Umbilical cord (tissue), 1 donor: ENCODE measurements at regions not wholly inside any gene's neighbourhood (a gene's known extent, or its start where the extent isn't known, plus 50 kb on each side); places are given as distances from the start of the nearest gene placed in this dataset.
A peak's percentile ranks its signal among the peaks of the same experiment; 100 is the strongest.

Experiments used
- DNase-seq: peaks from one replicate; pipeline ENCODE4 v3.0.0-alpha.2; 2015; ENCODE audit warnings: low spot score

DNA sequence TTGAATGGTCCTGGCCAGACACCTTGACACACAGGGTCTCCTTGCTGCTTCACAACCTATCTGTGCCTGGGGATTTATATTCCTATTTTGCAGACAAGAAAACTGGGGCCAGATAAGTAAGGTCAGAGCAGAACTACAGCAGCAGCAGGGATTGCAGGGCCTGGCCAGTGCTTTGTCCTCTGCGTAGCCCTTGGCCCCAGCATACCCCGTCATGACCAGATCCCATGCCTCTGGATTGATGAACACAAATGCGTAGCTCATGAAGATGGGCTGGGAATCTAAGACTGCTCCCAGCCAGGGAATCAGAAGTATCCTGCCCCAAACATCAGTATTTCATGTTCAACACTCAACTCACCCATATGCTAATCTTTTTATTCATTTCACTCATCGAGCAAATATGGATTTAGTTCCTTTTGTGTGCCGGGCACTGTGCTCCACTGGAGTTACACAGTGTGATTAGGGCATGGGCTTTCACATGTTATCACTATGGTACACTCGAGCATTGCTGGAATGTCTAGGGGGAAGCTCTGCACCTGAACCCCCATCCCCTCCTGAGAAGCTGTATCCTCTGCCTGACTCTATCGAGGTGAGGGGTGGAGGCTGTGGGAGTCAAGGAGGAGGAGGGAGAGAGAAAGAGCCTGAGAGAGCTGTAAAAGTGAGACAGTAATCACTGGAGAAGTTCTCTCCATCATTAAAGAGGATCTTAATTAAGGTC lies 143.3 kb downstream of the CYP26B1 start:
- DNase-seq = no peak

DNA sequence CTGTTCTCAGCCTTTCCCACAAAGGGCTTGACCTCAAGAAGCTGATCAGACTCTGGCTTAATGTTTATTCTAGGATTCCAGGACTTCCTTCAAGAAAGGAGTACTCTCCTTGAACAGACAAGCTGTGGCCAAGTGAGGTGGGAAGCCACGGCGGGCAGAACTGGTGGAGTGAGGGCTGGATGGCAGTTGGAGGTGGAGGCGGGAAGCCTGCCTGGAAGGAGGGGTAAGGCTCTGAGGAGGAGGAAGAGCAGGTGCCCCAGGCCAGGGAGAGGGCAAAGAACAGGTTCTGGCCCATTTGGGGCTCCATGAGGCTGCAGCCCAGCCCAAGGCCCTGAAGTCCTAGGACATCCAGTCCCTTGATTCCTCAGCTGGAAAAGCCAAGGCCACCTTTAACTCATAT lies 143.9 kb downstream of the CYP26B1 start:
- DNase-seq = no peak

DNA sequence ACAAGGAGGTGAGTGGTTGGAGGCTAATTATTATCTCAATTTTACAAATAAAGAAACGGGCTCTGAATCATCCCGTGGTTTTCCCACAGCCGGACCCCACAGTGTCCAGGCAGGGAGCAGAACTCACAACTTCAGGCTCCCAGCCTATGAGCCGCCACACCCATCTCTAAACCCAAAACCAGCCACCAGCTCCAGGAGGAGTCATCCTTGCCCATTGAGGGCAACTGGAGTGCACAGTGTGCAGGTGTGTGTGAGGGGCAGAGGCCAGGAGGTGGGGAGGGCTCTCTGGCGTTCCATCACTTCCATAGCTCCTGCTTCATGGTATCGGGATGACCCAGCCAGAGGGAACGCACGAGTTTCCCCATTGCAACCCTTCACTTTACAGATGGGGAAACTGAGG lies 144.5 kb downstream of the CYP26B1 start:
- DNase-seq = no peak

DNA sequence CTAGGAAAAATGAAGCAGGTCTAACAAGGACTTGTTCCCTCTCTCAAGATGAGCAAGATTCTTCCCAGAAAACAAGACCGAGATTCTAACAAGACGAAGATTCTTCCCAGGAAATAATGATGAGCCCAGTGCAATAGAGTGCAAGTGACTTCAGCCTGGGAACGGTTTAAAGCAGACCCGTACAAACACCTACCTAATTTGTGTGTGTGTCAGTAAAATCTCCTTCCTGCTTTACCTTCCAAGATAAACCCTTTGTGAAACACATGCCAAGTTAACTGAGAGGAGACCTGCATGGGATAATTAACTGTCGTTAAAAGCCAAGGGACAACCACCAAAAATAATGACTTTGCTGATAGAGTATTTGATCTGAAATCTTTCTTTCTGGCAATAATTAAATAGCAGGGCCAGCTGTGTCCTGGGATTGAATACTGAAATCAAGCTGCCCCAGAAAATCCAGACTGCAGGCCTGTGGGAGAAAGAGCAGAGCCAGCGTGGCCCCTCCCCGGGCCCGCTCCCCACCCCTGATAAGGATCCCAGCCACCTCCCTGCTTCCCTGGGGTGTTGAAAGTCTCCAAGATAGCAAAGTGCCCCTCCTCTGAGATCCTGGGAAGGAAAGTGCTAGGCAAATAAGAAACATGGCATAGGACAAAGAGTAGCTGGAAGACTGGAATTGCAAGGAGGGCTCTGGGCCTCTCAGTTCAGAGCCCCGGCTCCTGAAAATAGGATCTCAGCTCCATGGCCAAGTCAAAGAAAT lies 145.5 kb downstream of the CYP26B1 start:
- peak; percentile 9 for DNase-seq

DNA sequence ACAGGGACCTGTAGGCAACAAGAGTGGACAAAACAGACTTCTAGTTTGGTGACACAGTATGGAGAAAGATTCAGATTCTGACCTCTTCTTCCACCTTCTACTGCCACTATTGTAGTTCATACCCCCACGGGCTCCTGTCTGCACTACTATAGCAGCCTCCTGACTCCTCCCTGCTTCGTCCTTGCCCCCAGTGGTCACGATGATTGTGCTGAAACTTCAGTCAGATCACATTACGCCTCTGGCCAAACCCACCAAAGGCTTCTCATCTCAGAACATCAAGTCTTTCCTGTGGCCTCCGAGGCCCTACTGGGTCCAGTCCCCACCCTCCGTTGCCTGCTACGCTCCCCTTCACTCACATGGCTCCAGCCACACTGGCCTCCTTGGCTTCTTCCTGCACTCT lies 147.6 kb downstream of the CYP26B1 start:
- no peak for DNase-seq

DNA sequence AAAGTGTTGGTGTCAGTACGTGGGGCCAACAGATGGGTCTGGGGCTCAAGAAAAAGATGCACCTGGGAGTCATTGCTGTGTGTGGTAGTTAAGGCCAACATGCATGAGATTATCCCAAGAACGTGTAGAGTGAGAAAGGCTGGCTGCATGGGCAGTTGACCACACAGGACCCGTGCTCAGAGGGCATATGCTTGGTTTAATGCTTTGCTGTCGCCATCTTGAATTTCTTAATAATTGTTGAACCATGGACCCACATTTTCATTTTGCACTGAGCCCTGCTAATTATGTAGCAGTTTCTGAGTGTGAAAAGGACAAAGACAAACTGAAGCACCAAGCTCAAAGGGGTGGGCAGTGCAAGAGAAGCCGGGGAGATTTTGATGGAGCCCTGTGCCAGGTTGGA lies 148.1 kb downstream of the CYP26B1 start:
- no peak for DNase-seq

DNA sequence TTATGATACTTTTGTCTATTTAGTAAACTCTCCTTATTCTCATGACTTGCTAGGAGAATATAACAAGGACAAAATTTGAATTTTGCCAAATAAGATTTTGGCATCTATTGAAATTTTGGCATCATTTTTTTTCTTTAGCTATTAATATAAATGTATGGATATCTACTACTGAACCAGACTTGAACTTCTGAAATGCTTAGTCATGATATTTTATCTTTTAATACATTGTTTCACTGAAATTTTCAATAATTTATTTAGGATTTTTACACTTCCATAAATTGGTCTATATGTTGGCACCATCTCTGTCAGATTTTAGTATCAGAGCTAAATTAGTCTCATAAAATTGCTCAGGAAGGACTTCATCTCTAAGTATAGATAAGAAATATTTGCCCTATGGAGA lies 149.8 kb downstream of the CYP26B1 start:
- no peak for DNase-seq

DNA sequence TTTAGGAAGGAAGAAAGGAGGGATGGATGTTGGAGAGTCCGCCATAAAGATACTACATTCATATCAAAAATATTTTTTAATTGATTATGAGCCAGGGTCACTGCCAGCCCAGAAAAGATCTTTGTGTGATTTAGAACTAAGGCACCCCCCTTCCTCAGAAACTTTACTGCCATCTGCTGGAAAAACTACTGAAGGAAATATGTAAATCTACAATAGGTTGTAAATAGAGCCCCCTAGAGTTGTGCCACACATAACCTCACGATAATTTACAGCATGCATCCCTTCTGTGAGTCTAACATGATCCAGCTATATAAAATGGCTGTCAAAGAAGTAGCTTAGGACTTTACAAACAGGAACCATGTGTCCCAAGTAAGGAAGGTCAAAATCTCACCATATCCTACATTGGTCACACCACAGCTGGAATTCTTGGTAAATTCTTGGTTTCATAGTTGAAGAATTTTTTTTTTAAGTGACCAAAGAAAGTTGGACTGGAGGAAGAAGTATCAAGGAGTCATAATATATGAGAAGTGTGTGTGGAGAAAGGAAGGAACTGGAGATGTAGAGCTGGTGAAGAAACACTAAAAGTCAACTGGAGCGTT lies 152.5 kb downstream of the CYP26B1 start:
- DNase-seq = no peak

DNA sequence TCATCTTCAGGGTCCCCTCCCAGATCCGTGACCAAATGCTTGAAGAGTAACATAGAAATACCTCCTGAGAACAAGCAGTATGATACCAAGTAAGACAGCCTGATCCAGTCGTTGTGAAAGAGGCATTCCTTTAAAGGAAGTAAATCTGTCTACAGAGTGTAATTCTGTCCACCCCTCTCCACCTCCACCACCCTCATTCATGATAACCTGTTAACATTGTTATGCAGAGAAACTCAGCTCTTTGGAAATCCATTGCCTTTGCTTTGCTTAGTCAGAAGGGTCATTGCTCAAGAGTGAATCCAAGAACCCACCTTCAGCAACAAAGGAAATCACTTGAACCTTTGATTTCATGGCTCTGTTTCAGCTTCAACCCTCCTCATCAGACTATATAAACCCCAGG lies 155.6 kb downstream of the CYP26B1 start:
- no peak for DNase-seq

DNA sequence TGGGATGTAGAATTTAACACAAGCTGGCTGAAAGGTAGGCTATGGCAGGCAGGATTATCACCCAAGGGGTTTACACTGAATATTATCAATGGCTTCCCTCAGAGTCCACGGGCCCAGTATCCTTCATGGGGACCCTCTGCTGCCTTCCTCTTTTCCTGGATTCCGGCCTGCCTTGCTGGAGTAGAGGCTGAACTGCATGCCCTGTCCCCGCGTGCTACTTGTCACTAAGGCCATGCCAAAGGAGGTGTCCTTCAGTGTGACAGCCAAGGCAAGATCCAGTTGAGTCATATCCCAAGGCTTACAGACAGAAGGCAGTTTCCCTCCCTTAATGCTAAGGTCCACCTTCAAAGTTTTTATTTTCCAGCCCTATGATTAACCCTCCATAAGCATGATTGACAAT lies 156.3 kb downstream of the CYP26B1 start:
- no peak for DNase-seq

DNA sequence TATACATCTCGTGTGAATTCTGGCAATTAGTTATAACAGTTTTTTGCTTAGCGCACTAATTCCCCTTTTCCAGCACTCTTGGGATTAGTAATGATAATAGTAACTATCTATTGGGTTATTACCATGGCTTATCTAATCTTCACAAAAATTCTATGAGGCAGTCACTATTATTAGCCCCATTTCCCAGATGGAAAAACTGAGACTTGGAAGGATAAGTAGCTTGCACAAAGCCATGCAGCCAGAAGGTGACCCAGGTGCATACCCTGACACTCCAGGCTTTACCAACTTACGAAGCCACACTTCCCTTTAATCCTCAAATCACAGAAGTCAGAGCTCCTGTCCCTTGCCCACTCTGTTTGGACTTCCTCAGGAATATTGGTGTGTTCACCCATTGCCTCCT lies 156.8 kb downstream of the CYP26B1 start:
- no peak for DNase-seq

DNA sequence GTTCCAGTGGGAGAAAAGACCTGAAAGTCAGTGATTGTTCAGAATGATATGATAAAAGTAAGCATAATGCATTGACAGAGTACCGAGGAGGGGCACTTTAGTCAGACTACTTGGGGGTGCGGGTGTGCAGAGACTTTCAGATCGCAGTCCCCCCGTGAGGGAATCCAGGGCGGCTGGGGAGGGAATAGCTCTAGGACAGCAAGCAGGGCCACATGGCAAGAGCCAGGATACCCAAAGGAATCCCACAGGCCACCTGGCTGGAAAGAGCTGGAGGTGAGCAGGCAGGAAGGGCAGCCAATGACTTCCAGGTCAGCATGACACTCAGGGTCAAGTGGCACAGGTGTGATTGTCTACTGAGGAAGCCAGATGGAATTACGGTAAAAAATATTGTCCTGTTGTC lies 157.5 kb downstream of the CYP26B1 start:
- no peak for DNase-seq

DNA sequence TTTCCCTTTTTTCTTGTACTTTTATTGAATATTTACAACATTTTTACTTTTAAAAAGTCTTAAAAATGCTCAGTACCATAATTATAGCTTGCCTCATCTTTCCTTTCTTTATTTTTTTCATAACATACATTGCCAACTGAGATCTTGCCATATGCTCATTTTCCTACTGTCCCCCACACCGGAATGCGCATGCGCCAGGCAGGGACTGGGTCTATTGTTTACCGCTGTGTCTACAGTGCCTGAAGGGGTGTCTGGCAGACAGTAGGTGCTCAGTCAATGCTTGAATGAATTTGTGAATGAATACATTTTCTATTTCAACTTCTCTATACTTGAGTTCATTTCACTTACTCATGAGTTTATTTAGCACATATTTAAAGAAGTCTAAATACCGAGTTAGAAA lies 158.0 kb downstream of the CYP26B1 start:
- no peak for DNase-seq

DNA sequence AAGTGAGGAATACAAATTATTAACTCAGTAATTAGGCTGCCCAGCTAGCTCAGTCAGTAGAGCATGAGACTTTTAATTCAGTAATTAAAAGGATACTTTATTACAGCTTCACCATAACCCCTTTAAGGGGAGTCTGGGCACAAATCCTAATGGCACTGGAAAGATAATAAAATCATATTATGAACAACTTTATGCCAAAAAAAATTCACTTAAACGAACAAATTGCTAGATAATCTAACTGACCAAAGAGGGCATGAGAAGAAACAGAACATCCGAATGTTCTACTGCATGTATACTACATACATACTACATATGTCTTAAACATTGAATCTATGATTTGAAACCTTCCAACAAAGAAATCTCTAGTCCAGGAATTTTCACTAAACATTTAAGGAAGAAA lies 159.5 kb downstream of the CYP26B1 start:
- no peak for DNase-seq

DNA sequence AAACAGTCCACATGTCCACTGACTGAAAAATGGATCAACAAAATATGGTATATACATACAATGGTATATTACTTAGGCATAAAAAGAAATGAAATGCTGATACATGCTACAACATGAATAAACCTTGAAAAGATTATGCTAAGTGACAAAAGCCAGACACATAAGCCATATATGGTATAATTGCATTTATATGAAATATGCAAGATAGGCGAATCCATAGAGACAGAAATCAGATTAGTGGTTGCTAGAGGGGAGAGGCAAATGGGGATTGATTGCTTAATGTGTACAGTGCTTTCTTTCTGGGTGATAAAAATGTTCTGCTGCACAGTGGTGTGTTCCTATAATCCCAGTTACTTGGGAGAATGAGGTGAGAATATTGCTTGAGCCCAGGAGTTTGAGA lies 171.0 kb downstream of the CYP26B1 start:
- no peak for DNase-seq

DNA sequence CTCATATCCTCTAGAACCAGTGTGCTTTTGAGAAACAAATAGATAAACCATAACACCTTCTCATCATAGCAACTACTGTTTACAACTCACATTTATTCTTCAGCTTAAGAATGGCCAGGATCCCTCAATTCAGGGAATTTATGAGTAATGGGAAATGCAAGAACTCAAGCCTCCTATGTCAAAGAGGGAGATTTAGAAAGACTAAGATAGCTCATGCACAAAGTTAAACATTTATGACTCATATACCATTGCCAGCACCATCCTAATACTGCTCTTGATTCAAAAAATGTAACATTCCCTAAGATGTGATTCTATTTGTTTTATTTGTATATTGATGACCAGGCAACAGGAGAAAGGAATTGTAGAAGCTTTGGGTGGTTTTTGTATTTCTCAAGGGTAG lies 172.8 kb downstream of the CYP26B1 start:
- DNase-seq = peak; percentile 65

DNA sequence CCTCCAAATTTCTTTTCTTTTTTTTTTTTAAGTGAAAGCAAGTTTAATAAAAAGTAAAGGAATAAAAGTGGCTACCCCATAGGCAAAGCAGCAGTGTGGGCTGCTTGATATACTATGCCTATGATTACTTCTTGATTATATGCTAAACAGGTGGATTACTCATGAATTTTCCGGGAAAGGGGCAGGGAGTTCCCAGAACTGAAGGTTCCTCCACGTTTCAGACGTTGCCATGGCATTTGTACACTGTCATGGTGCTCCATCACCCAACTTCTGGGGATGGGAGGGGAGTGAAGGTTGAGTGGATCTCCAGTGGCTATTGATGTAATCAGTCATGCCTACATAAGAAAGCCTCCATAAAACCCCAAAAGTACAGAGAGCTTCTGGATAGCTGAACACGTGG lies 176.2 kb downstream of the CYP26B1 start:
- no peak for DNase-seq

DNA sequence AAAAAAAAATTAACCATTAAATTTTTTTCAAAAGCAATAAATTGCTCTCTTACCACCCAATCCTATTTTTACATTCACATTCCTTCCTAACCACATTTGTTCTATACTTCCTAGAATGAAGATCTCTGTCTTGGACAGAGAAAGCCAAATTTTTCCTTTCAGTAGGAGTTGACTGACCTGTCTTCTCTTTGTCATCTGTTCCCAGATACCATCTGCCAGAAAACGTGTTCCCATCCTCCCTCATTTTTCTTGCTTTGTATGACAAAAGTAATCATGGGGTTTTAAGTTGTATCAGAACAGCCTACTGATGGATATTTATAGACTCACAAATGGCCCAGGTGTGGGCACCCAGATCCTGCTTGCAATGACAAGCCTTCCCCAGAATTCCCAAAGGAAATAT lies 182.1 kb downstream of the CYP26B1 start:
- DNase-seq = no peak

DNA sequence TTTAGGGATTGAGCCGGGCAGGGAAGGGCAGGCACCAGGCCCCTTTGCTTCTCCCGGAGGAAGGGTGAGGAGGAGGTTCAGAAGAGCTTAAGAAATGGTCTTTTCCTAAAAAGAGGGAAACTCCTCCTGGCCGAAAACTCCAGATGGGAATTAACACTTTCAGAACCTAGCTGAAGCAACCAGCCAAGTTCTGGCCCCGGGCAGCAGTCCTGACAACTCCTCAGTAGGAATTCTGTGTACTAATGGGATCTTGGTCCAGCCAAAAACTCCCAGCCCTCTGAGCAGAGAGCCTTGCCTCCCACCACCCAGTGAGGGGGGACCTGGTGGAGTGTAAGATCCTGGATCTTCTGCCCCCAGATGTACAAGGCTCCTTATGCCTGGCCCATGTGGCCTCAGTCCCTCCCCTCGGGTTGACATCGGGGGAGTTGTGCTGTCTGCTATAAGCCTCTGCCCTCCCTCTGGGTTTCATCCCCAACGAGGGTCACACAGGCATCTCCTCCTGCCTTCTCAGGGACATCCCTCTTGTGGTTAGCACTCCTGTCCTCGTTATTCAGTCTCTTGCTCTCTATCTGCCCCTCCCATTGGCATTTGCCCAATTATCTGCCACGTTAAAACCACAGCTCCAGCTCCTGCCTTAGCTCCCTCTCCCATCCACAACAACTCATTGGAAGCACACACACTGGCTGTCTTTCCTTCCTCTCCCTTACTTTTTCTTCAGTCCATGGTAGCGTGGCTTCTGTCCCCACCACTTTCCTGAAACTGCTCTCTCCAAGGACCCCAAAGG lies 184.6 kb downstream of the CYP26B1 start:
- peak; percentile 40 for DNase-seq

DNA sequence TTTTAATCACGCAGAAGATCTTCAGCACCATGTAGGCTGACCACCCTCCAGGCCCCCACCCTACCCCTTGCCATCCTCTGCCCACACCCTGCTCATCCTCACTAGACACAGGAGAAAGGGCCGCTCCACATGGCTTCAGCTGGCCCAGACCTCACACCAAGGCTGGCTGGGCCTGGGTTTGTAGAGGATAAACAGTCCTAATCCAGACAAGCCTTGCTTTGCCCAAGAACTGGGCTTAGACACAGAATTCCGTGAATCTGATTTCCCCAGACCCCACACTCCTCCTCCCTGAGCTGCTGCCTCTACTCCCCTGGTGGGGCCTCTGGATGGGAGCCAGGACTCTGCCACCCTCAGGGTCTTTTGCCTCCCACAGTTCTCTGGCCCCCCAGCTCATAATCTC lies 185.3 kb downstream of the CYP26B1 start:
- DNase-seq = peak; percentile 3

DNA sequence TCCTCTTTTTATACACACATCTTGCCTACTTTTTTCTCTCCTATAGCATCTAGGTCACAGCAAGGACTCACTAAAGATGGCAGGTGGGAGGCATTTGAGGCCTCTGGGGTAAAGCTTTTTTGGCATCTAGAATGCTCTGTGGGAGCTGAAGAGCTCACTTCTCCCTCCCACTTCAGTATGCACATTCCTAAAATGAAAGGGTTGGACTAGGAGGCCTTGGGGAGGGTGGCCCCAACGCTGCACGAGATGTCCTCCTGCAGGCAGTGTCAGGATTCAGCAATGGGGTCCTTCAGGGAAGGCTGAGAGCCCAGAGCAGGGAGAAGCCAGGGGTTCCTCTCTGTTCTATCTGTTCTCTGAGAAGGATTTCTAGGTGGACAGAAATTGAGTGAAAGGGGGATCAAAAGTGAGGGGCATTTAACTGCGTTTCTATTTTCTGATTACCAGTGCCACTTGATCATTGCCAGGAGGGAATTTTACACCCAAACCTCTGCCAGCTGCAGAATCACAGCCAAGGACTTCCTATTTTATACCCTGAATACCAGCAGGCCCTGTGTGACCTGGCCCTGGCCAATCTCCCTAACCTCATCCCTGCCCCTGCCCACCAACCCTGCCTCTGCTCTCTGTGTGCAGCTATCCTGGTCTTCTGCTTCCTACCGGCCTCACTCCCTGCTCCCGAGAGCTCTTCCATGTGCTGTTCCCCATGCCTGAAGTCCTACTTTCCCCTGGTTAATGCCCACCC lies 186.2 kb downstream of the CYP26B1 start:
- no peak for DNase-seq

DNA sequence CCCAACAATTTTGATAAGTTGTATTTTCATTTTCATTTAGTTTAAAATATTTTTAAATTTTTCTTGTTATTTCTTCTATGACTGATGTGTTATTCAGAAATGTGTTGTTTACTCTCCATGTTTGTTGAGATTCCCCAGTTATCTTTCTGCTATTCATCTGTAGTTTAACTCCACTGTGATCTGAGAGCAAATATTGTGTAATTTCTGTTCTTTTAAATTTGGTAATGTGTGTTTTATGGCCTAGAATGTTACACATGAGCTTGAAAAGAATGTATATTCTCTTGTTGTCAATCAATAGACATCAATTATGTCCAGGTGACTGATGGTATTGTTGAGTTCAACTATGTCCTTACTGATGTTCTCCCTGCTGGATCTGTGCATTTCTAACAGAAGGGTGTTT lies 188.2 kb downstream of the CYP26B1 start:
- DNase-seq = no peak
